LoVo (cell line): ENCODE measurements at regions not wholly inside any gene's neighbourhood (a gene's known extent, or its start where the extent isn't known, plus 50 kb on each side); places are given as distances from the start of the nearest gene placed in this dataset.

ENCODE experiments used
- DNase-seq: peaks from one replicate; pipeline ENCODE4 v3.0.0-alpha.2; 2016; ENCODE audit warnings: low spot score

GRCh38 chr20:58111310-58112016 is 117.0 kb downstream of the ANKRD60 start:
- DNase-seq, result no peak

- no peak for DNase-seq
Observed at GRCh38 chr20:58109918-58110635, 118.4 kb downstream of the ANKRD60 start.

- peak; percentile 9 for DNase-seq
Observed at GRCh38 chr20:58109126-58109880, 119.2 kb downstream of the ANKRD60 start.

- DNase-seq, result no peak
Observed at GRCh38 chr20:58107533-58107932, 120.9 kb downstream of the ANKRD60 start.

GRCh38 chr20:58106143-58106750 is 122.2 kb downstream of the ANKRD60 start:
- DNase-seq, result no peak

- DNase-seq, result no peak
Observed at GRCh38 chr20:58103961-58104360, 124.5 kb downstream of the ANKRD60 start.

- no peak for DNase-seq
Observed at GRCh38 chr20:58103517-58103904, 124.9 kb downstream of the ANKRD60 start.

- DNase-seq, result peak; percentile 27
Observed at GRCh38 chr20:58102744-58103516, 125.5 kb downstream of the ANKRD60 start.

- peak; percentile 6 for DNase-seq
Observed at GRCh38 chr20:58102261-58102660, 126.2 kb downstream of the ANKRD60 start.

GRCh38 chr20:58100731-58101356 is 127.6 kb downstream of the ANKRD60 start:
- DNase-seq, result no peak

GRCh38 chr20:58099956-58100730 is 128.3 kb downstream of the ANKRD60 start:
- no peak for DNase-seq

- DNase-seq, result no peak
Observed at GRCh38 chr20:58099291-58099935, 129.0 kb downstream of the ANKRD60 start.

- no peak for DNase-seq
Observed at GRCh38 chr20:58098571-58098970, 129.9 kb downstream of the ANKRD60 start.

GRCh38 chr20:58097943-58098342 is 130.5 kb downstream of the ANKRD60 start:
- DNase-seq, result no peak

- no peak for DNase-seq
Observed at GRCh38 chr20:58097429-58097828, 131.0 kb downstream of the ANKRD60 start.

- DNase-seq, result no peak
Observed at GRCh38 chr20:58096880-58097423, 131.5 kb downstream of the ANKRD60 start.

GRCh38 chr20:58094698-58095097 is 133.8 kb downstream of the ANKRD60 start:
- no peak for DNase-seq

GRCh38 chr20:58094160-58094559 is 134.3 kb downstream of the ANKRD60 start:
- no peak for DNase-seq

- no peak for DNase-seq
Observed at GRCh38 chr20:58092871-58093270, 135.6 kb downstream of the ANKRD60 start.

GRCh38 chr20:58092353-58092752 is 136.1 kb downstream of the ANKRD60 start:
- no peak for DNase-seq
